GM21526 (cell line): ENCODE measurements at regions not wholly inside any gene's neighbourhood (a gene's known extent, or its start where the extent isn't known, plus 50 kb on each side); places are given as distances from the start of the nearest gene placed in this dataset.

Experiments used
- ATAC-seq: cut with Tn5 transposase; IDR thresholded peaks from one replicate; pipeline ENCODE4 v1.9.1; 2021; ENCODE audit warnings: moderate library complexity; ENCODE audit not compliant: unreplicated experiment, low FRiP score

GRCh38 chrX:15988661-15989603, 134.3 kb upstream of the AP1S2 start:
- no peak for ATAC-seq

GRCh38 chrX:15985937-15986336, 131.3 kb upstream of the AP1S2 start:
- ATAC-seq, result no peak

GRCh38 chrX:15983034-15983433, 128.4 kb upstream of the AP1S2 start:
- ATAC-seq, result no peak

- ATAC-seq, result no peak
Observed at GRCh38 chrX:15977644-15978043, 123.0 kb upstream of the AP1S2 start.

GRCh38 chrX:15976396-15976795, 121.8 kb upstream of the AP1S2 start:
- no peak for ATAC-seq

- no peak for ATAC-seq
Observed at GRCh38 chrX:15973946-15974345, 119.3 kb upstream of the AP1S2 start.

GRCh38 chrX:15973299-15973698, 118.7 kb upstream of the AP1S2 start:
- ATAC-seq, result no peak

- no peak for ATAC-seq
Observed at GRCh38 chrX:15971696-15972095, 117.1 kb upstream of the AP1S2 start.

GRCh38 chrX:15963858-15964257, 109.2 kb upstream of the AP1S2 start:
- ATAC-seq, result no peak

- ATAC-seq, result no peak
Observed at GRCh38 chrX:15960237-15960636, 105.6 kb upstream of the AP1S2 start.

GRCh38 chrX:15956681-15957080, 102.1 kb upstream of the AP1S2 start:
- no peak for ATAC-seq

GRCh38 chrX:15953801-15954200, 99.2 kb upstream of the AP1S2 start:
- no peak for ATAC-seq

GRCh38 chrX:15952212-15952611, 97.6 kb upstream of the AP1S2 start:
- ATAC-seq, result no peak

GRCh38 chrX:15948318-15948660, 93.7 kb upstream of the AP1S2 start:
- no peak for ATAC-seq

- ATAC-seq, result no peak
Observed at GRCh38 chrX:15947648-15948317, 93.2 kb upstream of the AP1S2 start.

GRCh38 chrX:15946783-15947580, 92.4 kb upstream of the AP1S2 start:
- no peak for ATAC-seq

GRCh38 chrX:15943391-15943790, 88.8 kb upstream of the AP1S2 start:
- no peak for ATAC-seq

- ATAC-seq, result no peak
Observed at GRCh38 chrX:15942307-15942706, 87.7 kb upstream of the AP1S2 start.

GRCh38 chrX:15939737-15940136, 85.1 kb upstream of the AP1S2 start:
- no peak for ATAC-seq

- ATAC-seq, result no peak
Observed at GRCh38 chrX:15938072-15938471, 83.5 kb upstream of the AP1S2 start.

- ATAC-seq, result no peak
Observed at GRCh38 chrX:15931362-15931761, 76.7 kb upstream of the AP1S2 start.
